HEK293T (cell line): ENCODE measurements at regions not wholly inside any gene's neighbourhood (a gene's known extent, or its start where the extent isn't known, plus 50 kb on each side); places are given as distances from the start of the nearest gene placed in this dataset.

ENCODE experiments used
- CTCF ChIA-PET: fragments of 350-600 bp; formaldehyde crosslinking; extraction: SDS; loops from one replicate; lab custom pipeline; 2021; ENCODE audit warnings: antibody characterized with exemption, inconsistent platforms; lab: Yijun Ruan, JAX
- POLR2A ChIA-PET: fragments of 350-600 bp; formaldehyde crosslinking; extraction: SDS; loops from one replicate; lab custom pipeline; 2020; ENCODE audit warnings: antibody characterized with exemption, inconsistent platforms; lab: Yijun Ruan, JAX
- DNase-seq: peaks from one replicate; pipeline ENCODE4 v3.0.0; 2012; ENCODE audit warnings: mixed read lengths; ENCODE audit errors: extremely low spot score
- ARNT ChIP-seq: fragments of 450-650 bp; IDR thresholded peaks from 2 replicates; pipeline ENCODE4 v1.6.1; 2017; ENCODE audit warnings: mild to moderate bottlenecking
- BHLHE40 ChIP-seq: fragments of 450-650 bp; IDR thresholded peaks from 2 replicates; pipeline ENCODE4 v1.6.1; 2016; ENCODE audit warnings: mild to moderate bottlenecking, moderate library complexity, borderline replicate concordance
- CTBP1 ChIP-seq: fragments of 450-650 bp; IDR thresholded peaks from 2 replicates; pipeline ENCODE4 v1.6.1; 2016; ENCODE audit warnings: borderline replicate concordance
- ELF4 ChIP-seq: fragments of 450-650 bp; IDR thresholded peaks from 2 replicates; pipeline ENCODE4 v1.6.1; 2017; ENCODE audit warnings: antibody characterized with exemption
- FOXA1 ChIP-seq: fragments of 450-650 bp; IDR thresholded peaks from 2 replicates; pipeline ENCODE4 v1.6.1; 2016; ENCODE audit warnings: mild to moderate bottlenecking
- FOXK2 ChIP-seq: fragments of 450-650 bp; IDR thresholded peaks from 2 replicates; pipeline ENCODE4 v1.6.1; 2016; ENCODE audit warnings: mild to moderate bottlenecking
- FOXM1 ChIP-seq: fragments of 450-650 bp; IDR thresholded peaks from 2 replicates; pipeline ENCODE4 v1.6.1; 2017; ENCODE audit warnings: mild to moderate bottlenecking, borderline replicate concordance
- HDGF ChIP-seq: fragments of 450-650 bp; IDR thresholded peaks from 2 replicates; pipeline ENCODE4 v1.6.1; 2017; ENCODE audit warnings: antibody characterized with exemption, borderline replicate concordance
- L3MBTL2 ChIP-seq: fragments of 450-650 bp; conservative IDR thresholded peaks from 2 replicates; pipeline ENCODE4 v1.6.1; 2016; ENCODE audit warnings: mild to moderate bottlenecking
- LEF1 ChIP-seq: fragments of 450-650 bp; IDR thresholded peaks from 2 replicates; pipeline ENCODE4 v1.6.1; 2017; ENCODE audit warnings: mild to moderate bottlenecking, borderline replicate concordance
- NFRKB ChIP-seq: fragments of 450-650 bp; IDR thresholded peaks from 2 replicates; pipeline ENCODE4 v1.6.1; 2016; ENCODE audit warnings: mild to moderate bottlenecking, moderate library complexity
- SP1 ChIP-seq: fragments of 450-650 bp; IDR thresholded peaks from 2 replicates; pipeline ENCODE4 v1.6.1; 2017
- SUZ12 ChIP-seq: fragments of 450-650 bp; IDR thresholded peaks from 2 replicates; pipeline ENCODE4 v1.6.1; 2016; ENCODE audit warnings: mild to moderate bottlenecking
- TARDBP ChIP-seq: fragments of 450-650 bp; IDR thresholded peaks from 2 replicates; pipeline ENCODE4 v1.6.1; 2016
- ZNF384 ChIP-seq: fragments of 450-650 bp; IDR thresholded peaks from 2 replicates; pipeline ENCODE4 v1.6.1; 2016
- TF ChIP-seq, protein P1 (sequence below): fragments of 450-650 bp; IDR thresholded peaks from 2 replicates; pipeline ENCODE4 v1.6.1; 2016

DNA sequence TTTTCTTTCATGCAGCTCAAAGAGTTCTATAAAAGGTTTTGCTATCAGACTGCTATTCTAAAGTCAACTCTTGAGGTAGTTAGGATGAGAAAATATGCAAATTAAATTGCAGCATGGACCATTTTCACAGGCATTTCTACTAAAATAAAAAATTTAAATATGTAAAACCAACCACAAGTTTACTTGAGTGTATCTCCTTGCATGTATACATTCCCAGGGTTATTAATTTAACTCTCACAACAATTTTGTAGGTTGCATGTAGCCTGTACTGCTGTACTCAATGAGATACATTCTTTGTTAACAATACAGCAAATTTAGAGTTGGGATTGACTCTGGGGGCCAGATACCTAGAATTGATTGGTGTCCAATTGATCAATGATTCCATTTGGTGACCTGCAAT, 265.8 kb downstream of the MED10 start:
- no peak for DNase-seq
- ChIA-PET POLR2A (no interaction called here), CTCF (no interaction called here)
- TF ChIP-seq LEF1, result no peak

DNA sequence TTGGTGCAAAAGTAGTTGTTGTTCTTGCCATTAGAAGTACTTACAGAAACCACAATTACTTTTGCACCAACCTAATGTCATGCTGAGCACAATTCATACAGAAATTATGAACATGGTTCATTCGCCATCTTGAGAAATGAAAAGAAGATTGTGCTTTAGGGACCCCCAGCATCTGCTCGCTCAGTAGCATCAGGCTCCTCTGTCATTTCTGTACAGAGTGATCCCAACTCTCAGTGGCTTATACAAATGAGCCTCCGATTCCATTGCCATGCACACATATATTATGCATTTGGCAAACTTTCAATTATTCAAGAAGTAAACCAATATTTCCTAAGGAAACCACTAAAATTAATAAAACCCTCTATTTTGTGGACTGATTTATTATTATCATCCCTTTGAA, 266.2 kb downstream of the MED10 start:
- DNase-seq, result no peak
- ChIA-PET POLR2A (no interaction called here), CTCF (no interaction called here)
- TF ChIP-seq FOXK2 (no peak), ELF4 (no peak), L3MBTL2 (no peak), ZNF384 (no peak), LEF1 (no peak), FOXM1 (no peak), BHLHE40 (no peak), CTBP1 (no peak), HDGF (no peak), TARDBP (no peak)
- TF ChIP-seq, protein P1, sequence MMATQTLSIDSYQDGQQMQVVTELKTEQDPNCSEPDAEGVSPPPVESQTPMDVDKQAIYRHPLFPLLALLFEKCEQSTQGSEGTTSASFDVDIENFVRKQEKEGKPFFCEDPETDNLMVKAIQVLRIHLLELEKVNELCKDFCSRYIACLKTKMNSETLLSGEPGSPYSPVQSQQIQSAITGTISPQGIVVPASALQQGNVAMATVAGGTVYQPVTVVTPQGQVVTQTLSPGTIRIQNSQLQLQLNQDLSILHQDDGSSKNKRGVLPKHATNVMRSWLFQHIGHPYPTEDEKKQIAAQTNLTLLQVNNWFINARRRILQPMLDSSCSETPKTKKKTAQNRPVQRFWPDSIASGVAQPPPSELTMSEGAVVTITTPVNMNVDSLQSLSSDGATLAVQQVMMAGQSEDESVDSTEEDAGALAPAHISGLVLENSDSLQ, result no peak

DNA sequence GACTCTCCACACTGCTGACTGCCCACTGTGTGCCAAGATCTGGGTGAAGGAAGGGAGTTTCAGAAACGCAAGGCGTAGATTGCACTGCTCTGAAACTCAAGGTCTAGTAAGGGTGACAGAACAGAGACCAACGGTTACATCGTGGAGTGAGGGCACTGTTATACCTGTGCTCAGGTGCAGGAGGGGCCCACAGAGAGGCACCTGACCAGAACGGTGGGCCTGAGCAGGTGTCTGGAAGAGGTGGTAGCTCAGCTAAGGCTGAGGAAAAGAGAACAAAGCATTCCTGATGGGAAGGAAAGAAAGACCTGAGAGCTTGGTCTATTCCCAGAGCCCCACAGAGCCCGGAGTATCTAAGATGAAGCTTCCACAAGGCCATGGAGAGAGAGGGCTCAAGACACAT, 267.2 kb downstream of the MED10 start:
- CTCF ChIA-PET, result no interaction called here
- POLR2A ChIA-PET, result no interaction called here
- no peak for DNase-seq
- TF ChIP-seq NFRKB, result no peak
- no peak for TF ChIP-seq ELF4
- no peak for TF ChIP-seq L3MBTL2
- TF ChIP-seq SP1, result no peak
- TF ChIP-seq ARNT, result no peak
- TF ChIP-seq CTBP1, result no peak
- no peak for TF ChIP-seq LEF1
- TF ChIP-seq BHLHE40, result no peak
- no peak for TF ChIP-seq SUZ12
- no peak for TF ChIP-seq TARDBP
- no peak for TF ChIP-seq FOXK2
- no peak for TF ChIP-seq ZNF384
- TF ChIP-seq FOXA1, result no peak

DNA sequence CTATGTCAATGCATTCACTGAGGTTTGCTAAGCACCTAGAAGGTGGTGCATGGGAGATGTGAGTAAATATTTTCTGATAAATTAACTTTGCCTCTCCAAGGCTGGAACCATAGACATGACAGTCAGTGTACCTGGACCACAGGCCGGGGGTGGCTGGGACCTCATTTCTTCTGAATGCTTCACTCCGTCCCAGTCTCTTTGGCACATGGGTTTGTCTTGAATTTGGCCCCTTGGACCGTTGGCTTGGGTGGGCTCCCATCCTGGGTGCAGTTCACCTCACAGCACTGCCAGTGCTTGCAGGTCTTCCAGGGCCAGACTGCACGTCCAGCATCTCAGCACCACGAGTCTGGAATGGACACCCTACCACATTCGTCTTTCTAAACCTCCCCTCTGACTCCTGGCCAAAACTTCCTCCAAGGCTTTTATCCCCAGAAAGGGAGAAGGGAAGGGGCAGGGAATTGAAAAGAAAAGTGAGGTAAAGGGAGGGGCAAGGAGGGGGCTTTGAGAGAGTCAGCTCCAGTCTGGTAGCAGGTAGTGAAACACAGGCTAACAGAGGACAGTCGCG, 267.8 kb downstream of the MED10 start:
- TF ChIP-seq SUZ12, result no peak
- no peak for TF ChIP-seq BHLHE40
- TF ChIP-seq HDGF, result no peak
- no peak for TF ChIP-seq ARNT
- no peak for TF ChIP-seq ELF4
- TF ChIP-seq, protein P1, result no peak
- no peak for TF ChIP-seq SP1
- ChIA-PET CTCF (no interaction called here), POLR2A (no interaction called here)
- no peak for DNase-seq

DNA sequence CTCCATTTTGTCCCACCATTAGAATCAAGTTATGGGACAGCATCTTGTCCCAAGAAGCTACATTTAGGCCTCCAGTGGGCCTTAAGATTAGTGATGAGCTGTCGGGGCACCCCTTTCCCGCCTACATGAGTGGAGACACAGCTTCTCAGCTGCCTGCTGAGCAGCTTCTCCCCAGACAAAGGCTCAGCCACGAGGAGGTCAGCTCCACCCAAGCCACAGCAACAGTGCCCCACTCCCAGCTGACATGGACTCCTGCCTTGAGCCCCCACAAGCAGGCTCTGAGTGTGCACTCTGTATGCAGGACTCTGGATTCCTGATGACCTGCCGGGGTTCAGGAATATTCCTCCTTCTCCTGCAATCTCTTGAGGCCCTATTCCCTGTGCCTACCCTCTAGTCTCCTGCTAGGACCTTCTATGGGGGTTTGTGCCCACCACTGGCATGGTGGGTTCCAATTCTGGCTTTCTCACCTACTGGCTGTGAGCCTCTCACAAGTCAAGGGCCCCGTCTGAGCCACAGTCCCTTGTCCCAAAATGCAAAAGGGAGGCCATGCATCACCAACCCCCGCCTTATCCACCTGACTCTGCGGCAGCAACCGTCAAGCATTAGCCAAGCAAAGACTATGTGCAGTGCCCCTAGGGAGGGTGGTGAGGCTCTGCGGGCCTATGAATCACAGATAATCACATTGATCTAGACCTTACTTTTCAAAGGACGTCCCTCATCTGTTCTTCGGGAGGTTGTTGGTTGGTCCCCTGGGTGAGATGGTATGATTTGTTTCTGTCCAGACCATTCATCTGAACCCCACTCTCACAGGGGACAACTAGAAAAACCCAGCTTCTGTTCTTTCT, 269.1 kb downstream of the MED10 start:
- no peak for DNase-seq
- ChIA-PET POLR2A (no interaction called here), CTCF (no interaction called here)
- TF ChIP-seq BHLHE40, result no peak
- no peak for TF ChIP-seq SUZ12
- no peak for TF ChIP-seq TARDBP
- TF ChIP-seq FOXA1, result no peak
- no peak for TF ChIP-seq ELF4
- TF ChIP-seq LEF1, result no peak
- no peak for TF ChIP-seq FOXK2
- TF ChIP-seq SP1, result no peak
- TF ChIP-seq L3MBTL2, result no peak
- TF ChIP-seq ZNF384, result no peak
- TF ChIP-seq FOXM1, result no peak
- no peak for TF ChIP-seq HDGF
- TF ChIP-seq CTBP1, result no peak
- TF ChIP-seq, protein P1, result no peak

DNA sequence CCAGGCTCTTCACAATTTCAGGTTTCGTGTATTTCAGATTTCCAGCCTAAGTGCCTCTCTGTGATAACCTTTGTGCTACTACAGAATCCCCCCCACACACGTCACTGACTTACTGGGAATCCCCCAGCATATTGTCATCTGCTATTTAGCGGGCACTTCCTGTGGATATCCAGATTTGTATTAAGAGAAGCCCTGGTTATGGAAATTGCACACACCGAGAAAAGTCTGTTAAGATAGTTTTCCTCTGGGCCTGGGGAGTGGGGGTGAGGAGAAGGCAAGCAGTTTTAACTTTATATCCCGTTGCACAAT, 269.9 kb downstream of the MED10 start:
- ChIA-PET POLR2A (no interaction called here), CTCF (no interaction called here)
- no peak for DNase-seq
- TF ChIP-seq FOXA1 (no peak), TARDBP (no peak), ARNT (no peak), NFRKB (no peak), ZNF384 (no peak), SP1 (no peak), L3MBTL2 (no peak), HDGF (no peak), LEF1 (no peak), BHLHE40 (no peak), ELF4 (no peak), CTBP1 (no peak), SUZ12 (no peak), FOXM1 (no peak)
